A673 (cell line): ENCODE measurements at regions not wholly inside any gene's neighbourhood (a gene's known extent, or its start where the extent isn't known, plus 50 kb on each side); places are given as distances from the start of the nearest gene placed in this dataset.

ENCODE experiments used
- BruUV-seq: library from RNA; stranded (reverse); fragments of 400-500 nt; replicated peaks from 2 replicates; lab custom pipeline; 2021; lab: Mats Ljungman, UMichigan
- CTCF ChIA-PET: fragments of 300-600 bp; sonication (Branson Sonifier 250); formaldehyde crosslinking; loops from one replicate; lab custom pipeline; 2022; ENCODE audit warnings: antibody characterized with exemption; lab: Charles Lee
- POLR2A ChIA-PET: fragments of 300-600 bp; sonication (Branson Sonifier 250); formaldehyde crosslinking; loops from one replicate; lab custom pipeline; 2022; ENCODE audit warnings: antibody characterized with exemption; ENCODE audit not compliant: low non-redundant PET; lab: Charles Lee
- DNase-seq: peaks from one replicate; pipeline ENCODE4 v3.0.0-alpha.2; 2015; ENCODE audit warnings: low spot score
- H3K27ac ChIP-seq: fragments of 200-600 bp; sonication (generic); 2 replicates; pipeline ENCODE4 v1.5.1; 2016; ENCODE audit warnings: mixed run types, low read depth, mild to moderate bottlenecking, mixed read lengths, antibody characterized with exemption, low read length; ENCODE audit not compliant: poor library complexity, severe bottlenecking
- H3K27me3 ChIP-seq: fragments of 200-600 bp; sonication (generic); replicated peaks from 2 replicates; pipeline ENCODE4 v1.6.1; 2017; ENCODE audit warnings: mixed run types, low read depth, mild to moderate bottlenecking, mixed read lengths, antibody characterized with exemption, low read length; ENCODE audit not compliant: insufficient read depth, poor library complexity
- H3K36me3 ChIP-seq: fragments of 200-600 bp; sonication (generic); 2 replicates; pipeline ENCODE4 v1.6.1; 2016; ENCODE audit warnings: mixed run types, mild to moderate bottlenecking, mixed read lengths, antibody characterized with exemption, low read length; ENCODE audit not compliant: insufficient read depth, poor library complexity, severe bottlenecking
- H3K4me1 ChIP-seq: fragments of 200-600 bp; sonication (generic); 2 replicates; pipeline ENCODE4 v1.6.1; 2017; ENCODE audit warnings: mixed run types, mild to moderate bottlenecking, mixed read lengths, antibody characterized with exemption, low read length; ENCODE audit not compliant: insufficient read depth, poor library complexity, severe bottlenecking
- H3K4me3 ChIP-seq: fragments of 200-600 bp; sonication (generic); 2 replicates; pipeline ENCODE4 v1.5.1; 2016; ENCODE audit warnings: low read depth, mixed run types, mild to moderate bottlenecking, mixed read lengths, low read length; ENCODE audit not compliant: poor library complexity, severe bottlenecking
- H3K9me3 ChIP-seq: fragments of 200-600 bp; sonication (generic); 2 replicates; pipeline ENCODE4 v1.6.1; 2016; ENCODE audit warnings: mixed run types, low read depth, mild to moderate bottlenecking, mixed read lengths, antibody characterized with exemption, low read length; ENCODE audit not compliant: poor library complexity, severe bottlenecking
- CTCF ChIP-seq: fragments of 300-800, 200-600 bp; sonication (generic); conservative IDR thresholded peaks from 2 replicates; pipeline ENCODE4 v1.5.1; 2017; ENCODE audit warnings: low read depth, mild to moderate bottlenecking, antibody characterized with exemption, low read length, moderate library complexity, mixed read lengths
- EZH2 ChIP-seq: fragments of 200-600 bp; sonication (generic); IDR thresholded peaks from 2 replicates; pipeline ENCODE4 v1.6.1; 2017; ENCODE audit warnings: borderline replicate concordance, low read depth, mild to moderate bottlenecking, mixed read lengths, antibody characterized with exemption, low read length; ENCODE audit not compliant: poor library complexity, severe bottlenecking
- intact Hi-C: fragments of 100-400 bp; cut with micrococcal nuclease; formaldehyde crosslinking; loops from one replicate; pipeline ENCODE4 v1.10.0; 2022; ENCODE audit not compliant: unreplicated experiment

DNA sequence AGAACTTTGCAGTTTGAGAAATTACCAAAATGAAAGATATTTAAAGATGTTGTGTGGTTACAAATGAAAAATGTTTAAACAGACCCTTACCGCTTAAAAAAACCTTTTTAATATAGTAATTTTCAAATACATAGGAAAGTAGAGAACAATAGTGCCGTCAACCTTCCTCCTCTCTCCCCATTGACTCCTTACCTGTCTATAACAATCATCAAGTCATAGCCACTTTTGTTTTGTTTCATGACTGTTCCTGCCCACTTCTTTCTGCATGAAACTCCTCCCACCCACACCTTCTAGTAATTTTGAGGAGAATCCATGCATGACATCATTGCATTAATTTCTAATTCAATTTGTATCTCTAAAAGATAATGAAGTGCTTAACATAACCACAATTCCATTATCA, 76.5 kb upstream of the ATP8A1 start:
- intact Hi-C loops: no loop called here
- POLR2A ChIA-PET: no interaction called here

DNA sequence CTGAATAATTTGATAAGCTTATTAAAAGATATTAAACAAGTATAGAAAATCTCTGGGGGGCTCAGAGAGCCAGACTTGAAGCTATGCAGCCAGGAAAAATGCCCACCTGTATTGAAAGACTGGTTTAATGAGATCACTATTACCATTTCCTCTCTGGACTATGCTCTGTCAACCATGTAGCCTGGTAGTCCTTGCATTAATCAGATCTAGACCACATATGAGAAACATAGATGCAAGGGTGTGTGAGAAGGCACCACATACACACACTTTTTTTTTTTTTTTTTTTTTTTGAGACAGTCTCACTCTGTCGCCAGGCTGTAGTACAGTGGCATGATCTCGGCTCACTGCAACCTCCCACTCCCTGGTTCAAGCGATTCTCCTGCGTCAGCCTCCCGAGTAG, 75.9 kb upstream of the ATP8A1 start:
- DNase-seq: no peak
- CTCF ChIA-PET: no interaction called here

More for the DNA sequence above, 76.5 kb upstream of the ATP8A1 start:
- BruUV-seq: no TSS peak
- H3K36me3 ChIP-seq: no peaks in the 10 kb centered on the region
- no peak overlapping the region for H3K27ac ChIP-seq
- H3K27me3 ChIP-seq: no peaks in the 10 kb centered on the region
- no peaks in the 10 kb centered on the region for H3K9me3 ChIP-seq
- TF ChIP-seq CTCF: no peak
- TF ChIP-seq EZH2: no peak
- H3K4me1 ChIP-seq: no peaks in the 10 kb centered on the region
- H3K4me3 ChIP-seq: no peak overlapping the region
- CTCF ChIA-PET: no interaction called here
- DNase-seq: no peak

DNA sequence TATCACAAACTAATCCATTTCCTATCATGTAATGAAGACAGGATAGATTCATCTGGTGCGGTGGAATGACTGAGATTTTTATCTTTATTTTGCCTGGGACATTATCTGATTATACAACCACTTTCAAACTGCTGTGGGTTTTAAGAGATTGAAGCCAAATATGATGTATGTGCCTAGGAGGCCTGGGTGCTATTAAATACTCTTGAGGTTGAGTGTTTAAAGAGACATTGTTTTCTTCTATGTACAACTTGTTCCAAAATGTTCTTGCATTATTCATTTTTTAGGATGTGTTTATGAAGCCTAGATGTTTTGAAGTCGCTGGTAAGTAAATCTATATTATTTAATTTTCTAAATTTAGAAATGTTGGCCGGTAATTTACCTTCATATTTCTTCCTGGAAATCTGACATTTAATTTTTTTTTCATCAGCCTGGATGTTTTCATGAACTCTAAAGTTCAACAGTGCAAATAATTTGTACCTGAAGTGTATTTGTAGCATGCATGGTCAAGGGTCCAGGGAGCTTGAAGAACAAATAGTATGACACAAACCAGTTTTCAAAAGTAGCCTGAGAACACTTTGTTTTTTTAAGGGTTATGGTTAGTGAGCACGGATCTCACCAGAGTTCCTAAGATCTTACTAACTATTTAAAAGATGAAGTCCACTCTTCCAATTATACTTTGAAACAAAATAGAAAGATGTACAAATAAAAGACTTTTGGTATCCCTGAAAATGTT, 72.8 kb upstream of the ATP8A1 start:
- BruUV-seq: no TSS peak
- TF ChIP-seq CTCF: no peak
- intact Hi-C loops: no loop called here
- no peak for DNase-seq
- Histone ChIP-seq H3K4me1 (no peaks in the 10 kb centered on the region), H3K4me3 (no peak overlapping the region), H3K27ac (no peak overlapping the region), H3K36me3 (no peaks in the 10 kb centered on the region), H3K9me3 (no peaks in the 10 kb centered on the region), H3K27me3 (no peaks in the 10 kb centered on the region)
- ChIA-PET POLR2A (no interaction called here), CTCF (no interaction called here)

More for the DNA sequence above, 75.9 kb upstream of the ATP8A1 start:
- BruUV-seq: no TSS peak
- no peaks in the 10 kb centered on the region for H3K27me3 ChIP-seq
- H3K4me3 ChIP-seq: no peak overlapping the region
- no peak overlapping the region for H3K27ac ChIP-seq
- intact Hi-C loops: no loop called here
- POLR2A ChIA-PET: no interaction called here
- no peaks in the 10 kb centered on the region for H3K4me1 ChIP-seq
- no peaks in the 10 kb centered on the region for H3K9me3 ChIP-seq
- no peaks in the 10 kb centered on the region for H3K36me3 ChIP-seq
- TF ChIP-seq CTCF: no peak
- TF ChIP-seq EZH2: no peak
